K562 (cell line): ENCODE measurements at regions not wholly inside any gene's neighbourhood (a gene's known extent, or its start where the extent isn't known, plus 50 kb on each side); places are given as distances from the start of the nearest gene placed in this dataset.

Experiments used
- ATF7 ChIP-seq: fragments of 450-650 bp; IDR thresholded peaks from 2 replicates; pipeline ENCODE4 v1.7.1; 2014; ENCODE audit warnings: mild to moderate bottlenecking, moderate library complexity
- BACH1 ChIP-seq: fragments of 200-800 bp; sonication (Bioruptor generic); IDR thresholded peaks from 2 replicates; pipeline ENCODE4 v1.6.1; 2016; ENCODE audit warnings: missing genetic modification characterization, missing compliant biosample characterization
- CEBPG ChIP-seq, 3 experiments: fragments of 200-800 bp in 1 of 3; sonication (Bioruptor generic) in 1 of 3; sonication (generic) in 1 of 3; formaldehyde crosslinking in 1 of 3; IDR thresholded peaks in 2 of 3; conservative IDR thresholded peaks in 1 of 3; 2 replicates each; pipeline versions ENCODE4 v1.6.1 to v1.8.0; 2016 to 2022; ENCODE audit warnings: missing compliant biosample characterization in 2 of 3, missing genetic modification characterization in 2 of 3, mild to moderate bottlenecking in 1 of 3, missing genetic modification reagents in 1 of 3
- CGGBP1 ChIP-seq: fragments of 250-450 bp; sonication (Bioruptor Pico); IDR thresholded peaks from 2 replicates; pipeline ENCODE4 v1.9.0; 2021; ENCODE audit warnings: mild to moderate bottlenecking
- DPF2 ChIP-seq: fragments of 450-650 bp; IDR thresholded peaks from 2 replicates; pipeline ENCODE4 v1.6.1; 2016
- ELF2 ChIP-seq: fragments of 250-450 bp; sonication (Bioruptor Pico); IDR thresholded peaks from 2 replicates; pipeline ENCODE4 v1.5.0; 2021; ENCODE audit warnings: mild to moderate bottlenecking
- ELK3 ChIP-seq: fragments of 450-650 bp; formaldehyde crosslinking; IDR thresholded peaks from 2 replicates; pipeline ENCODE4 v1.4.0; 2020; ENCODE audit warnings: mild to moderate bottlenecking
- FOSL1 ChIP-seq: fragments of 200-800 bp; sonication (Bioruptor generic); conservative IDR thresholded peaks from 2 replicates; pipeline ENCODE4 v1.6.1; 2016; ENCODE audit warnings: missing genetic modification characterization, missing compliant biosample characterization
- HMGXB4 ChIP-seq: sonication (generic); formaldehyde crosslinking; IDR thresholded peaks from 2 replicates; pipeline ENCODE4 v1.8.1; 2023; ENCODE audit warnings: mild to moderate bottlenecking, missing genetic modification reagents
- JUN ChIP-seq, 2 experiments: sonication (generic) in 1 of 2; formaldehyde crosslinking in 1 of 2; IDR thresholded peaks; 2 replicates each; pipeline versions ENCODE4 v1.6.1 to v1.8.0; 2012 to 2022; ENCODE audit warnings: borderline replicate concordance in 2 of 2, mild to moderate bottlenecking in 2 of 2, improper control_type of control experiment in 1 of 2, low read depth in 1 of 2, low read length in 1 of 2, missing genetic modification reagents in 1 of 2
- NELFE ChIP-seq: IDR thresholded peaks from 2 replicates; pipeline ENCODE4 v1.6.1; 2011; ENCODE audit warnings: mild to moderate bottlenecking; ENCODE audit not compliant: insufficient read depth, insufficient read length
- NFIC ChIP-seq: fragments of 450-650 bp; IDR thresholded peaks from 2 replicates; pipeline ENCODE4 v1.6.1; 2017; ENCODE audit warnings: mild to moderate bottlenecking, inconsistent platforms
- PKNOX1 ChIP-seq: fragments of 450-650 bp; IDR thresholded peaks from 2 replicates; pipeline ENCODE4 v1.6.1; 2016
- PTRF ChIP-seq: fragments of 450-650 bp; IDR thresholded peaks from 2 replicates; pipeline ENCODE4 v1.6.1; 2016; ENCODE audit warnings: mild to moderate bottlenecking, missing genetic modification characterization, missing compliant biosample characterization
- RAD51 ChIP-seq: fragments of 450-650 bp; IDR thresholded peaks from 2 replicates; pipeline ENCODE4 v1.7.1; 2016; ENCODE audit warnings: low read depth, mild to moderate bottlenecking, borderline replicate concordance
- RBM15 ChIP-seq: fragments of 200-400 bp; formaldehyde crosslinking; IDR thresholded peaks from 2 replicates; pipeline ENCODE4 v1.6.1; 2018; ENCODE audit warnings: mild to moderate bottlenecking, low read length, moderate library complexity; ENCODE audit not compliant: insufficient read depth
- SNRNP70 ChIP-seq: fragments of 200-400 bp; formaldehyde crosslinking; optimal IDR thresholded peaks from 2 replicates; pipeline ENCODE3; 2017; ENCODE audit warnings: low read depth, low read length
- TAL1 ChIP-seq: fragments of 450-650 bp; IDR thresholded peaks from 2 replicates; pipeline ENCODE4 v1.6.1; 2016; ENCODE audit warnings: mild to moderate bottlenecking
- TSC22D4 ChIP-seq: fragments of 450-650 bp; IDR thresholded peaks from 2 replicates; pipeline ENCODE4 v1.6.1; 2016; ENCODE audit warnings: missing genetic modification characterization, missing biosample characterization, control low read depth
- ZNF23 ChIP-seq: fragments of 250-450 bp; sonication (Bioruptor Pico); IDR thresholded peaks from 2 replicates; pipeline ENCODE4 v1.4.0; 2020; ENCODE audit warnings: mild to moderate bottlenecking
- ZNF253 ChIP-seq: fragments of 250-450 bp; sonication (Bioruptor Pico); conservative IDR thresholded peaks from 2 replicates; pipeline ENCODE4 v1.6.1; 2021; ENCODE audit warnings: mild to moderate bottlenecking
- ZNF408 ChIP-seq: fragments of 250-450 bp; sonication (Bioruptor Pico); IDR thresholded peaks from 2 replicates; pipeline ENCODE4 v1.4.0; 2020; ENCODE audit warnings: low read depth, mild to moderate bottlenecking, moderate library complexity
- ZNF512 ChIP-seq: IDR thresholded peaks from 2 replicates; pipeline ENCODE4 v1.6.1; 2016; ENCODE audit warnings: missing genetic modification characterization, missing compliant biosample characterization

- TF ChIP-seq ZNF512 (tag) = no peak
- no peak for TF ChIP-seq PTRF (tag)
- TF ChIP-seq RAD51 = no peak
- no peak for TF ChIP-seq ELK3 (CRISPR knock-in tag)
- no peak for TF ChIP-seq RBM15
- TF ChIP-seq NFIC = no peak
- 0 out of 2 replicates have a peak, but pooled peaks have one; percentile 33 for TF ChIP-seq DPF2
- no peak for TF ChIP-seq HMGXB4 (CRISPR knock-in tag)
- no peak for TF ChIP-seq TSC22D4 (tag)
- peak; percentile 86 for TF ChIP-seq ATF7
- no peak for TF ChIP-seq ZNF253
- no peak for TF ChIP-seq ZNF408 (CRISPR knock-in tag)
- no peak for TF ChIP-seq CGGBP1 (CRISPR knock-in tag)
- no peak for TF ChIP-seq NELFE
- TF ChIP-seq TAL1 = peak; percentile 32; the same call in 1 of the 2 replicates
- TF ChIP-seq PKNOX1 = peak; percentile 77
- TF ChIP-seq ELF2 (CRISPR knock-in tag) = no peak
- no peak for TF ChIP-seq BACH1 (tag)
- no peak for TF ChIP-seq SNRNP70
- no peak for TF ChIP-seq CEBPG (CRISPR knock-in tag; IDR thresholded peaks at IDR 0.05)
- TF ChIP-seq CEBPG (tag; conservative IDR thresholded peaks at IDR 0.05 in 1 of 2, IDR thresholded peaks at IDR 0.05 in 1 of 2) = no peak
- TF ChIP-seq JUN (IDR thresholded peaks at IDR 0.05; ENCODE audit: borderline replicate concordance, low read depth, low read length) = peak; percentile 70
- TF ChIP-seq JUN (CRISPR knock-in tag; IDR thresholded peaks at IDR 0.05; ENCODE audit: borderline replicate concordance) = no peak
- 0 out of 2 replicates have a peak, but pooled peaks have one; percentile 11 for TF ChIP-seq FOSL1 (tag)
- TF ChIP-seq ZNF23 (CRISPR knock-in tag) = no peak
Observed at GRCh38 chr7:84847790-84848189, 339.1 kb downstream of the SEMA3D start (continued).
